Peyer's patch (tissue), 4 donors: ENCODE measurements at regions not wholly inside any gene's neighbourhood (a gene's known extent, or its start where the extent isn't known, plus 50 kb on each side); places are given as distances from the start of the nearest gene placed in this dataset.

Experiments used
- POLR2A ChIP-seq, 2 donors: fragments of 450-650 bp; IDR thresholded peaks; one replicate each; pipeline ENCODE4 v1.5.1; 2017; ENCODE audit warnings: antibody characterized with exemption in 2 of 2, mild to moderate bottlenecking in 2 of 2, moderate library complexity in 2 of 2
- TF ChIP-seq, protein P1 (sequence below), 6 experiments: fragments of 450-650 bp in 4 of 6; fragments of 200-600 bp in 2 of 6; sonication (generic) in 1 of 6; IDR thresholded peaks; one replicate each; pipeline ENCODE4 v1.5.1; 2017 to 2019; ENCODE audit warnings: antibody characterized with exemption in 6 of 6, mild to moderate bottlenecking in 3 of 6, moderate library complexity in 1 of 6

GRCh38 chr9:31323726-31324444, 1060.6 kb upstream of the ACO1 start:
- TF ChIP-seq, protein P1, sequence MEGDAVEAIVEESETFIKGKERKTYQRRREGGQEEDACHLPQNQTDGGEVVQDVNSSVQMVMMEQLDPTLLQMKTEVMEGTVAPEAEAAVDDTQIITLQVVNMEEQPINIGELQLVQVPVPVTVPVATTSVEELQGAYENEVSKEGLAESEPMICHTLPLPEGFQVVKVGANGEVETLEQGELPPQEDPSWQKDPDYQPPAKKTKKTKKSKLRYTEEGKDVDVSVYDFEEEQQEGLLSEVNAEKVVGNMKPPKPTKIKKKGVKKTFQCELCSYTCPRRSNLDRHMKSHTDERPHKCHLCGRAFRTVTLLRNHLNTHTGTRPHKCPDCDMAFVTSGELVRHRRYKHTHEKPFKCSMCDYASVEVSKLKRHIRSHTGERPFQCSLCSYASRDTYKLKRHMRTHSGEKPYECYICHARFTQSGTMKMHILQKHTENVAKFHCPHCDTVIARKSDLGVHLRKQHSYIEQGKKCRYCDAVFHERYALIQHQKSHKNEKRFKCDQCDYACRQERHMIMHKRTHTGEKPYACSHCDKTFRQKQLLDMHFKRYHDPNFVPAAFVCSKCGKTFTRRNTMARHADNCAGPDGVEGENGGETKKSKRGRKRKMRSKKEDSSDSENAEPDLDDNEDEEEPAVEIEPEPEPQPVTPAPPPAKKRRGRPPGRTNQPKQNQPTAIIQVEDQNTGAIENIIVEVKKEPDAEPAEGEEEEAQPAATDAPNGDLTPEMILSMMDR (IDR thresholded peaks at IDR 0.05), result no peak
- TF ChIP-seq POLR2A (IDR thresholded peaks at IDR 0.05), result no peak
